ENCODE measurements at regions not wholly inside any gene's neighbourhood (a gene's known extent, or its start where the extent isn't known, plus 50 kb on each side); places are given as distances from the start of the nearest gene placed in this dataset.

- H3K4me3 ChIP-seq (ENCODE audit: low read depth, low read length), result no peak overlapping the region
Observed at GRCh38 chr4:189385579-189385978, 555.1 kb upstream of the FRG1 start.

GRCh38 chr4:189396435-189396834 lies 544.2 kb upstream of the FRG1 start:
- no peak overlapping the region for H3K4me3 ChIP-seq (ENCODE audit: low read depth, low read length)
- TF ChIP-seq, protein P1, sequence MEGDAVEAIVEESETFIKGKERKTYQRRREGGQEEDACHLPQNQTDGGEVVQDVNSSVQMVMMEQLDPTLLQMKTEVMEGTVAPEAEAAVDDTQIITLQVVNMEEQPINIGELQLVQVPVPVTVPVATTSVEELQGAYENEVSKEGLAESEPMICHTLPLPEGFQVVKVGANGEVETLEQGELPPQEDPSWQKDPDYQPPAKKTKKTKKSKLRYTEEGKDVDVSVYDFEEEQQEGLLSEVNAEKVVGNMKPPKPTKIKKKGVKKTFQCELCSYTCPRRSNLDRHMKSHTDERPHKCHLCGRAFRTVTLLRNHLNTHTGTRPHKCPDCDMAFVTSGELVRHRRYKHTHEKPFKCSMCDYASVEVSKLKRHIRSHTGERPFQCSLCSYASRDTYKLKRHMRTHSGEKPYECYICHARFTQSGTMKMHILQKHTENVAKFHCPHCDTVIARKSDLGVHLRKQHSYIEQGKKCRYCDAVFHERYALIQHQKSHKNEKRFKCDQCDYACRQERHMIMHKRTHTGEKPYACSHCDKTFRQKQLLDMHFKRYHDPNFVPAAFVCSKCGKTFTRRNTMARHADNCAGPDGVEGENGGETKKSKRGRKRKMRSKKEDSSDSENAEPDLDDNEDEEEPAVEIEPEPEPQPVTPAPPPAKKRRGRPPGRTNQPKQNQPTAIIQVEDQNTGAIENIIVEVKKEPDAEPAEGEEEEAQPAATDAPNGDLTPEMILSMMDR (IDR thresholded peaks at IDR 0.05; ENCODE audit: borderline replicate concordance, insufficient read depth, low read depth, low read length), result no peak

More at GRCh38 chr4:189385579-189385978, 555.1 kb upstream of the FRG1 start:
- TF ChIP-seq, protein P1 (IDR thresholded peaks at IDR 0.05; ENCODE audit: borderline replicate concordance, insufficient read depth, low read depth, low read length), result no peak

DNA sequence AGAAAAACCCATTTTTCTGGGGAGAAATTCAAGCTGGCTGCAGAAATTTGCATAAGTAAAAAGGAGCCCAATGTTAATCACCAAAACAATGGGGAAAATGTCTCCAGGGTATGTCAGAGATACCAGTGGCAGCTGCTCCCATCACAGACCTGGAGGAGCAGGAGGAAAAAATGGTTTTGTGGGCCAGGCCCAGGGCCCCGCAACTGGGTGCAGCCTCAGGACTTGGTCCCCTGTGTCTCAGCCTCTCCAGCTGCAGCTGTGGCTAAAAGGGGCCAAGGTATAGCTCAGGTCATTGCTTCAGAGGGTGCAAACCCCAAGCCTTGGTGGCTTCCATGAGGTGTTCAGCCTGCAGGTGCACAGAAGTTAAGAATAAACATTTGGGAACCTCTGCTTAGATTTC lies 536.4 kb upstream of the FRG1 start:
- no peak overlapping the region for H3K4me3 ChIP-seq (ENCODE audit: low read depth, low read length)
- TF ChIP-seq, protein P1 (IDR thresholded peaks at IDR 0.05; ENCODE audit: borderline replicate concordance, insufficient read depth, low read depth, low read length), result no peak

DNA sequence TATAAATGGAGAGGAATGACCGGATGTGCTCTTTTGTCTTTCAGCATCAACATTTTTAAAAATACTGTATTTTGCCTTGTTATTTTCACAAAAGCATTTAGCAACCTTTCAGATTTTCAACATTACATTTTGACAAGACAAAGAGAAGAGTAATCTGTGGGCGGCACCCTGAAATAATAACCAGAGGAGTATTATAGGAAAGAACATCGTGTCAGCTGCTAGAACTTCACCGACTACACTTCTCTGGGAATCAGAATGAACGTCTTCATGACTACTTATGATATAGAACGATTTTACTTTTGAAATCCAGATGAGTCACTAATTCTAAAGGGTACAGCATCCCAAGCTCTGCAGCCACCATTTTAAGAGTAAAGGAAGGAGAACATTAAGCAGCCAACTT lies 531.5 kb upstream of the FRG1 start:
- H3K4me3 ChIP-seq (ENCODE audit: low read depth, low read length), result no peak overlapping the region
- TF ChIP-seq, protein P1 (IDR thresholded peaks at IDR 0.05; ENCODE audit: borderline replicate concordance, insufficient read depth, low read depth, low read length), result no peak

DNA sequence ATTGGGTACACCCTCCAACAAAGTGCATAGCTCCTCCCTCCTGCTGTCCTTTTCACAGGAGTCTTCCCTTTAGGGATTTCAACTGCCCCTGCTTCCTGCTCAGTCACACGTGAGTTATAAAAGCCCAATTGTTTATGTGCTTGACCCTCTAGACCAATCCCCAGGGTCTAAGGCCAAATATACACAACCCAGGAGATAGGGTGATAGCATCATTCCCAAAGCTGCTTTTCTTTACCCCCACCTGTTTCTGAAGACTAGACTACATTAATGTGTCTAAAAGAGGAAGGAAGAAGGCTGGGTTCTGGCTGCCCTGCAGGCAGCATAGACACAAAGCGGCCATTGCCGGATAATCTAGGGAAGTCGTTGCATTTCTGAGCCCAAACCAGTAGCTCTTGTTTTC lies 526.7 kb upstream of the FRG1 start:
- TF ChIP-seq, protein P1 (IDR thresholded peaks at IDR 0.05; ENCODE audit: borderline replicate concordance, insufficient read depth, low read depth, low read length), result no peak
- no peak overlapping the region for H3K4me3 ChIP-seq (ENCODE audit: low read depth, low read length)

- TF ChIP-seq, protein P1 (IDR thresholded peaks at IDR 0.05; ENCODE audit: borderline replicate concordance, insufficient read depth, low read depth, low read length), result no peak
- H3K4me3 ChIP-seq (ENCODE audit: low read depth, low read length), result no peak overlapping the region
Observed at GRCh38 chr4:189420572-189420971, 520.1 kb upstream of the FRG1 start.

- TF ChIP-seq, protein P1 (IDR thresholded peaks at IDR 0.05; ENCODE audit: borderline replicate concordance, insufficient read depth, low read depth, low read length), result no peak
- H3K4me3 ChIP-seq (ENCODE audit: low read depth, low read length), result no peak overlapping the region
Observed at GRCh38 chr4:189436207-189436606, 504.5 kb upstream of the FRG1 start.

Data from GM12875 (cell line).